ENCODE measurements at regions not wholly inside any gene's neighbourhood (a gene's known extent, or its start where the extent isn't known, plus 50 kb on each side); places are given as distances from the start of the nearest gene placed in this dataset.

DNA sequence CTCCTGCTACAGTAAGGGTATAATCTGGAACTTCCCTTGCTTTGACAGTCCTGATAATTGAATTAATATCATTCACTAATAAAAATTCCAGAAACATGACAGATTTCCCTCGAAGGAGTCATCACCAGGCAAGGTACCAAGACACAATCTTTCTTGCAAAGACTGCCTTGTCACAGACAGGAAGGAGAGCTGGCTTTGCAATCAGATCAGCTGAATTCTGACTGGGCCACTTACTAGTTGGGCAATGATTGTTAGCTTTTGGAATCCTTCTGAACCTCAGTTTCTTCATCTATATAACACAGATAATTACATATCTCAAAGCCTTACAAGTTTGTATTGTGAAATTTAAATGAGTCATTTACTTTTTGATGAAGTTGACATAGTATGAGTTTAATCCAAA is 344.2 kb downstream of the RFPL4B start:
- no peak for TF ChIP-seq POLR2AphosphoS5 (IDR thresholded peaks at IDR 0.05; ENCODE audit: low read depth, low read length)
- TF ChIP-seq, protein P1, sequence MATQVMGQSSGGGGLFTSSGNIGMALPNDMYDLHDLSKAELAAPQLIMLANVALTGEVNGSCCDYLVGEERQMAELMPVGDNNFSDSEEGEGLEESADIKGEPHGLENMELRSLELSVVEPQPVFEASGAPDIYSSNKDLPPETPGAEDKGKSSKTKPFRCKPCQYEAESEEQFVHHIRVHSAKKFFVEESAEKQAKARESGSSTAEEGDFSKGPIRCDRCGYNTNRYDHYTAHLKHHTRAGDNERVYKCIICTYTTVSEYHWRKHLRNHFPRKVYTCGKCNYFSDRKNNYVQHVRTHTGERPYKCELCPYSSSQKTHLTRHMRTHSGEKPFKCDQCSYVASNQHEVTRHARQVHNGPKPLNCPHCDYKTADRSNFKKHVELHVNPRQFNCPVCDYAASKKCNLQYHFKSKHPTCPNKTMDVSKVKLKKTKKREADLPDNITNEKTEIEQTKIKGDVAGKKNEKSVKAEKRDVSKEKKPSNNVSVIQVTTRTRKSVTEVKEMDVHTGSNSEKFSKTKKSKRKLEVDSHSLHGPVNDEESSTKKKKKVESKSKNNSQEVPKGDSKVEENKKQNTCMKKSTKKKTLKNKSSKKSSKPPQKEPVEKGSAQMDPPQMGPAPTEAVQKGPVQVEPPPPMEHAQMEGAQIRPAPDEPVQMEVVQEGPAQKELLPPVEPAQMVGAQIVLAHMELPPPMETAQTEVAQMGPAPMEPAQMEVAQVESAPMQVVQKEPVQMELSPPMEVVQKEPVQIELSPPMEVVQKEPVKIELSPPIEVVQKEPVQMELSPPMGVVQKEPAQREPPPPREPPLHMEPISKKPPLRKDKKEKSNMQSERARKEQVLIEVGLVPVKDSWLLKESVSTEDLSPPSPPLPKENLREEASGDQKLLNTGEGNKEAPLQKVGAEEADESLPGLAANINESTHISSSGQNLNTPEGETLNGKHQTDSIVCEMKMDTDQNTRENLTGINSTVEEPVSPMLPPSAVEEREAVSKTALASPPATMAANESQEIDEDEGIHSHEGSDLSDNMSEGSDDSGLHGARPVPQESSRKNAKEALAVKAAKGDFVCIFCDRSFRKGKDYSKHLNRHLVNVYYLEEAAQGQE (IDR thresholded peaks at IDR 0.05; ENCODE audit: insufficient read depth in 1 of 2, low read depth in 2 of 2, low read length in 2 of 2) = no peak
- TF ChIP-seq TAF1 (IDR thresholded peaks at IDR 0.05; ENCODE audit: borderline replicate concordance, insufficient read depth, low read length) = no peak
